GM12878 (cell line): ENCODE measurements at regions not wholly inside any gene's neighbourhood (a gene's known extent, or its start where the extent isn't known, plus 50 kb on each side); places are given as distances from the start of the nearest gene placed in this dataset.
"Not testable (repeated sequence)": the region's sequence is repeated elsewhere in the genome, so short reads cannot be mapped to it uniquely, and the experiment has no call there.

ENCODE experiments used
- ATAC-seq: fragments of 200-7000 bp; cut with Tn5 transposase; 3 replicates; pipeline ENCODE4 v1.9.1; 2020; ENCODE audit warnings: mild to moderate bottlenecking, moderate library complexity
- BruUV-seq: library from RNA; stranded (reverse); fragments of 400-500 nt; replicated peaks from 2 replicates; lab custom pipeline; 2021; lab: Mats Ljungman, UMichigan
- CTCF ChIA-PET: fragments of 300-600 bp; sonication (Branson Sonifier 250); formaldehyde crosslinking; extraction: SDS; loops from one replicate; lab custom pipeline; 2021; ENCODE audit warnings: inconsistent platforms; lab: Yijun Ruan, JAX
- POLR2A ChIA-PET: fragments of 350-600 bp; formaldehyde crosslinking; extraction: SDS; loops from one replicate; lab custom pipeline; 2021; ENCODE audit warnings: inconsistent platforms; lab: Charles Lee
- RAD21 ChIA-PET: fragments of 300-600 bp; sonication (Branson Sonifier 250); formaldehyde crosslinking; loops from one replicate; lab custom pipeline; 2023; ENCODE audit warnings: antibody characterized with exemption; ENCODE audit not compliant: unreplicated experiment; lab: Charles Lee
- SMC1A ChIA-PET: fragments of 300-600 bp; sonication (Branson Sonifier 250); formaldehyde crosslinking; loops from one replicate; lab custom pipeline; 2023; ENCODE audit not compliant: unreplicated experiment, uncharacterized antibody; lab: Charles Lee
- DNase-seq: peaks from one replicate; pipeline ENCODE4 v3.0.0-alpha.2; 2011; ENCODE audit warnings: low read depth, low spot score
- FAIRE-seq: peaks from 3 replicates; lab custom pipeline; 2011; peaks lifted over from hg19 to GRCh38; lab: Jason Lieb, UNC
- H2AFZ ChIP-seq: 2 replicates; pipeline ENCODE4 v1.6.0; 2011; ENCODE audit warnings: low read depth, low read length, control low read depth; ENCODE audit not compliant: control insufficient read depth
- H3K27ac ChIP-seq: 2 replicates; pipeline ENCODE4 v1.5.1; 2011; ENCODE audit warnings: control low read depth; ENCODE audit not compliant: control insufficient read depth, insufficient read depth
- H3K27me3 ChIP-seq, 2 experiments: replicated peaks in 1 of 2; 2 replicates each; pipeline versions ENCODE4 v1.6.0 to v1.6.1; 2011; ENCODE audit warnings: low read length in 1 of 2; ENCODE audit not compliant: control insufficient read depth in 2 of 2, insufficient read depth in 2 of 2
- H3K36me3 ChIP-seq, 2 experiments: 2 replicates each; pipeline ENCODE4 v1.5.1; 2011; ENCODE audit warnings: low read length in 1 of 2; ENCODE audit not compliant: control insufficient read depth in 2 of 2, insufficient read depth in 2 of 2
- H3K4me1 ChIP-seq: 2 replicates; pipeline ENCODE4 v1.6.1; 2011; ENCODE audit warnings: mild to moderate bottlenecking, low read length, moderate library complexity, mixed read lengths; ENCODE audit not compliant: control insufficient read depth, insufficient read depth
- H3K4me2 ChIP-seq: 2 replicates; pipeline ENCODE4 v1.6.0; 2011; ENCODE audit warnings: control low read depth; ENCODE audit not compliant: control insufficient read depth, insufficient read depth
- H3K4me3 ChIP-seq: fragments of 200-600 bp; sonication (generic); 2 replicates; pipeline ENCODE4 v1.5.1; 2016
- H3K79me2 ChIP-seq: 2 replicates; pipeline ENCODE4 v1.6.0; 2011; ENCODE audit warnings: low read length; ENCODE audit not compliant: control insufficient read depth, insufficient read depth
- H3K9ac ChIP-seq: 2 replicates; pipeline ENCODE4 v1.8.0; 2011; ENCODE audit warnings: low read length, control low read depth, mixed read lengths; ENCODE audit not compliant: control insufficient read depth, insufficient read depth
- H3K9me3 ChIP-seq: replicated peaks from 3 replicates; pipeline ENCODE4 v1.5.1; 2011; ENCODE audit warnings: mild to moderate bottlenecking, low read length; ENCODE audit not compliant: control insufficient read depth, insufficient read depth
- H4K20me1 ChIP-seq: 2 replicates; pipeline ENCODE4 v1.6.0; 2011; ENCODE audit not compliant: control insufficient read depth, insufficient read depth
- DPF2 ChIP-seq: fragments of 450-650 bp; IDR thresholded peaks from 2 replicates; pipeline ENCODE4 v1.6.1; 2017; ENCODE audit warnings: mild to moderate bottlenecking
- FOXK2 ChIP-seq: fragments of 450-650 bp; IDR thresholded peaks from 2 replicates; pipeline ENCODE4 v1.6.1; 2017; ENCODE audit warnings: mild to moderate bottlenecking, moderate library complexity
- LARP7 ChIP-seq: fragments of 450-650 bp; IDR thresholded peaks from 2 replicates; pipeline ENCODE4 v1.6.1; 2017; ENCODE audit warnings: mild to moderate bottlenecking
- NR2C2 ChIP-seq: IDR thresholded peaks from 2 replicates; pipeline ENCODE4 v1.6.1; 2011; ENCODE audit warnings: borderline replicate concordance, low read depth; ENCODE audit not compliant: control insufficient read depth, insufficient read length
- PAX8 ChIP-seq: fragments of 450-650 bp; IDR thresholded peaks from 2 replicates; pipeline ENCODE4 v1.6.1; 2017; ENCODE audit warnings: mild to moderate bottlenecking, moderate library complexity
- SKIL ChIP-seq: fragments of 450-650 bp; IDR thresholded peaks from 2 replicates; pipeline ENCODE4 v1.6.1; 2017; ENCODE audit warnings: mild to moderate bottlenecking, low read depth, inconsistent platforms; ENCODE audit not compliant: poor library complexity, severe bottlenecking
- TAF1 ChIP-seq: IDR thresholded peaks from 2 replicates; pipeline ENCODE4 v1.6.1; 2011; ENCODE audit warnings: mild to moderate bottlenecking, low read depth, low read length, borderline replicate concordance
- WGBS: methylation state at CpG from one replicate; pipeline ENCODE4 v1.1.6; 2016; ENCODE audit warnings: low lambda C conversion rate; ENCODE audit not compliant: insufficient replicate concordance, insufficient coverage; ENCODE audit errors: missing lambda C conversion rate; 5-methylcytosine and 5-hydroxymethylcytosine counted together
- in situ Hi-C: fragments of 300-500 bp; cut with MboI; formaldehyde crosslinking; loops from 9 replicates; pipeline ENCODE4 v1.14.3; 2018; ENCODE audit warnings: mixed read lengths
- intact Hi-C: fragments of 100-400 bp; cut with micrococcal nuclease; formaldehyde crosslinking; loops from one replicate; pipeline ENCODE4 v1.14.2; 2022; ENCODE audit not compliant: unreplicated experiment
- TF ChIP-seq, protein P1 (sequence below): IDR thresholded peaks from 2 replicates; pipeline ENCODE4 v1.6.1; 2011; ENCODE audit warnings: borderline replicate concordance, low read depth, mild to moderate bottlenecking, moderate library complexity, low read length; ENCODE audit not compliant: insufficient read depth, poor library complexity, severe bottlenecking
- TF ChIP-seq, protein P2 (sequence below): IDR thresholded peaks from 2 replicates; pipeline ENCODE4 v1.6.1; 2011; ENCODE audit warnings: mild to moderate bottlenecking, low read depth, low read length, moderate library complexity; ENCODE audit not compliant: insufficient replicate concordance

- ATAC-seq (no peak), DNase-seq (no peak), FAIRE-seq (no peak)
- 0% methylated on average over 2 of the region's 2 CpGs for WGBS
- no peak overlapping the region for H3K9ac ChIP-seq
- intact Hi-C loops (no loop called here), in situ Hi-C loops (no loop called here)
- no peak overlapping the region for H3K27ac ChIP-seq
- H4K20me1 ChIP-seq, result no peaks in the 10 kb centered on the region
- no peaks in the 10 kb centered on the region for H3K4me1 ChIP-seq
- no peaks in the 10 kb centered on the region; a peak in 2 of 4 replicates for H3K27me3 ChIP-seq
- H2AFZ ChIP-seq, result no peak overlapping the region
- H3K4me3 ChIP-seq, result no peak overlapping the region
- no TSS peak for BruUV-seq
- ChIA-PET CTCF (interaction anchor here (0.5 kb wide), 1 partner anchor 121 kb away, joined by 3 read pairs; no protein-coding TSS in a partner anchor), RAD21 (no interaction called here), POLR2A (no interaction called here), SMC1A (no interaction called here)
- H3K4me2 ChIP-seq, result no peak overlapping the region
- no peaks in the 10 kb centered on the region for H3K79me2 ChIP-seq
- no peaks in the 10 kb centered on the region for H3K36me3 ChIP-seq
- no peak for TF ChIP-seq LARP7
- TF ChIP-seq, protein P1, sequence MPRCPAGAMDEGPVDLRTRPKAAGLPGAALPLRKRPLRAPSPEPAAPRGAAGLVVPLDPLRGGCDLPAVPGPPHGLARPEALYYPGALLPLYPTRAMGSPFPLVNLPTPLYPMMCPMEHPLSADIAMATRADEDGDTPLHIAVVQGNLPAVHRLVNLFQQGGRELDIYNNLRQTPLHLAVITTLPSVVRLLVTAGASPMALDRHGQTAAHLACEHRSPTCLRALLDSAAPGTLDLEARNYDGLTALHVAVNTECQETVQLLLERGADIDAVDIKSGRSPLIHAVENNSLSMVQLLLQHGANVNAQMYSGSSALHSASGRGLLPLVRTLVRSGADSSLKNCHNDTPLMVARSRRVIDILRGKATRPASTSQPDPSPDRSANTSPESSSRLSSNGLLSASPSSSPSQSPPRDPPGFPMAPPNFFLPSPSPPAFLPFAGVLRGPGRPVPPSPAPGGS, result no peak
- TF ChIP-seq SKIL, result no peak
- TF ChIP-seq, protein P2, sequence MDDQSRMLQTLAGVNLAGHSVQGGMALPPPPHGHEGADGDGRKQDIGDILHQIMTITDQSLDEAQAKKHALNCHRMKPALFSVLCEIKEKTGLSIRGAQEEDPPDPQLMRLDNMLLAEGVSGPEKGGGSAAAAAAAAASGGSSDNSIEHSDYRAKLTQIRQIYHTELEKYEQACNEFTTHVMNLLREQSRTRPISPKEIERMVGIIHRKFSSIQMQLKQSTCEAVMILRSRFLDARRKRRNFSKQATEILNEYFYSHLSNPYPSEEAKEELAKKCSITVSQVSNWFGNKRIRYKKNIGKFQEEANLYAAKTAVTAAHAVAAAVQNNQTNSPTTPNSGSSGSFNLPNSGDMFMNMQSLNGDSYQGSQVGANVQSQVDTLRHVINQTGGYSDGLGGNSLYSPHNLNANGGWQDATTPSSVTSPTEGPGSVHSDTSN, result no peak
- no peak for TF ChIP-seq TAF1
- TF ChIP-seq PAX8, result no peak
- TF ChIP-seq NR2C2, result no peak
- TF ChIP-seq FOXK2, result no peak
- no peak for TF ChIP-seq DPF2
- H3K9me3 ChIP-seq, result no peaks in the 10 kb centered on the region
These were observed 321.9 kb downstream of the REEP3 start for GRCh38 chr10:63843107-63843506.

- in situ Hi-C loops, FAIRE-seq: not testable (repeated sequence)
- WGBS, result 46% methylated on average over 3 of the region's 3 CpGs
These were observed 327.7 kb downstream of the REEP3 start for GRCh38 chr10:63848871-63849270.

More at GRCh38 chr10:63848871-63849270, 327.7 kb downstream of the REEP3 start:
- H3K9me3 ChIP-seq, H4K20me1 ChIP-seq, ATAC-seq, H3K9ac ChIP-seq, H2AFZ ChIP-seq, intact Hi-C loops, H3K4me3 ChIP-seq, BruUV-seq, H3K79me2 ChIP-seq, H3K27me3 ChIP-seq, POLR2A ChIA-PET, H3K4me2 ChIP-seq, H3K4me1 ChIP-seq, H3K27ac ChIP-seq, DNase-seq, SMC1A ChIA-PET, RAD21 ChIA-PET, H3K36me3 ChIP-seq: not testable (repeated sequence)
- CTCF ChIA-PET, result interaction anchor here (1.1 to 1.6 kb wide), 2 partner anchors 18 to 128 kb away, joined by 3 to 8 read pairs; no protein-coding TSS in a partner anchor
